Hepatocyte (in vitro differentiated cells): ENCODE measurements at regions not wholly inside any gene's neighbourhood (a gene's known extent, or its start where the extent isn't known, plus 50 kb on each side); places are given as distances from the start of the nearest gene placed in this dataset.
"Not testable (repeated sequence)": the region's sequence is repeated elsewhere in the genome, so short reads cannot be mapped to it uniquely, and the experiment has no call there.

Experiments
- DNase-seq: peaks from one replicate; pipeline ENCODE4 v3.0.0-alpha.2; 2016; ENCODE audit warnings: low spot score
- H2AFZ ChIP-seq: fragments of 200-600 bp; sonication (generic); 2 replicates; pipeline ENCODE4 v1.6.0; 2016; ENCODE audit warnings: antibody characterized with exemption, mild to moderate bottlenecking
- H3K27ac ChIP-seq: fragments of 200-600 bp; sonication (generic); 2 replicates; pipeline ENCODE4 v1.5.1; 2016; ENCODE audit warnings: mild to moderate bottlenecking
- H3K27me3 ChIP-seq: fragments of 200-600 bp; sonication (generic); 2 replicates; pipeline ENCODE4 v1.6.1; 2016
- H3K36me3 ChIP-seq: fragments of 200-600 bp; sonication (generic); replicated peaks from 2 replicates; pipeline ENCODE4 v1.5.1; 2016; ENCODE audit warnings: low read depth; ENCODE audit not compliant: insufficient read depth
- H3K4me1 ChIP-seq: fragments of 200-600 bp; sonication (generic); 2 replicates; pipeline ENCODE4 v1.5.1; 2016; ENCODE audit warnings: mild to moderate bottlenecking, moderate library complexity; ENCODE audit not compliant: insufficient read depth
- H3K4me2 ChIP-seq: fragments of 200-600 bp; sonication (generic); 2 replicates; pipeline ENCODE4 v1.6.0; 2016
- H3K4me3 ChIP-seq: fragments of 200-600 bp; sonication (generic); 2 replicates; pipeline ENCODE4 v1.5.1; 2016; ENCODE audit warnings: mild to moderate bottlenecking
- H3K79me2 ChIP-seq: fragments of 200-600 bp; sonication (generic); 2 replicates; pipeline ENCODE4 v1.6.0; 2017; ENCODE audit warnings: mild to moderate bottlenecking
- H3K9me2 ChIP-seq: fragments of 200-600 bp; sonication (generic); replicated peaks from 2 replicates; pipeline ENCODE4 v1.6.0; 2017; ENCODE audit warnings: mild to moderate bottlenecking; ENCODE audit not compliant: insufficient read depth
- H3K9me3 ChIP-seq: fragments of 200-600 bp; sonication (generic); 2 replicates; pipeline ENCODE4 v1.5.1; 2016; ENCODE audit warnings: low read depth, mild to moderate bottlenecking
- H4K20me1 ChIP-seq: fragments of 200-600 bp; sonication (generic); 2 replicates; pipeline ENCODE4 v1.6.0; 2016; ENCODE audit warnings: mild to moderate bottlenecking; ENCODE audit not compliant: insufficient read depth, poor library complexity, severe bottlenecking
- CTCF ChIP-seq: fragments of 200-600 bp; sonication (generic); IDR thresholded peaks from 2 replicates; pipeline ENCODE4 v1.5.1; 2016; ENCODE audit warnings: antibody characterized with exemption, mild to moderate bottlenecking; ENCODE audit not compliant: poor library complexity
- EZH2 ChIP-seq: fragments of 200-600 bp; sonication (generic); IDR thresholded peaks from 2 replicates; pipeline ENCODE4 v1.6.1; 2016; ENCODE audit warnings: antibody characterized with exemption, mild to moderate bottlenecking, borderline replicate concordance
- EZH2phosphoT487 ChIP-seq: fragments of 200-600 bp; sonication (generic); IDR thresholded peaks from one replicate; pipeline ENCODE4 v1.6.1; 2018; ENCODE audit warnings: antibody characterized with exemption, mild to moderate bottlenecking, low read depth, moderate library complexity; ENCODE audit not compliant: unreplicated experiment, severe bottlenecking
- WGBS: methylation state at CpG from one replicate; pipeline ENCODE4 v1.1.6; 2016; ENCODE audit warnings: low lambda C conversion rate; ENCODE audit errors: missing lambda C conversion rate; 5-methylcytosine and 5-hydroxymethylcytosine counted together

GRCh38 chr22:11066458-11067285 is 4461.3 kb upstream of the OR11H1 start:
- Histone ChIP-seq H3K4me3 (no peak overlapping the region), H4K20me1 (no peaks in the 10 kb centered on the region), H3K9me3 (no peaks in the 10 kb centered on the region), H3K9me2 (no peaks in the 10 kb centered on the region), H3K27ac (no peak overlapping the region), H3K4me1 (no peaks in the 10 kb centered on the region), H3K4me2 (no peak overlapping the region), H3K27me3 (no peaks in the 10 kb centered on the region), H3K79me2 (no peaks in the 10 kb centered on the region), H2AFZ (no peak overlapping the region), H3K36me3 (no peaks in the 10 kb centered on the region)
- TF ChIP-seq EZH2: no peak
- TF ChIP-seq EZH2phosphoT487: no peak
- TF ChIP-seq CTCF: no peak
- peak; percentile 26 for DNase-seq
- 80% methylated on average over 28 of the region's 29 CpGs for WGBS

GRCh38 chr22:11067286-11067871 is 4460.6 kb upstream of the OR11H1 start:
- H3K9me3 ChIP-seq, H3K79me2 ChIP-seq, H4K20me1 ChIP-seq, H2AFZ ChIP-seq, H3K4me1 ChIP-seq, H3K27me3 ChIP-seq, H3K27ac ChIP-seq, H3K36me3 ChIP-seq, H3K4me3 ChIP-seq, H3K4me2 ChIP-seq, H3K9me2 ChIP-seq: not testable (repeated sequence)
- 65% methylated on average over 13 of the region's 13 CpGs for WGBS
- DNase-seq: peak; percentile 3

DNA sequence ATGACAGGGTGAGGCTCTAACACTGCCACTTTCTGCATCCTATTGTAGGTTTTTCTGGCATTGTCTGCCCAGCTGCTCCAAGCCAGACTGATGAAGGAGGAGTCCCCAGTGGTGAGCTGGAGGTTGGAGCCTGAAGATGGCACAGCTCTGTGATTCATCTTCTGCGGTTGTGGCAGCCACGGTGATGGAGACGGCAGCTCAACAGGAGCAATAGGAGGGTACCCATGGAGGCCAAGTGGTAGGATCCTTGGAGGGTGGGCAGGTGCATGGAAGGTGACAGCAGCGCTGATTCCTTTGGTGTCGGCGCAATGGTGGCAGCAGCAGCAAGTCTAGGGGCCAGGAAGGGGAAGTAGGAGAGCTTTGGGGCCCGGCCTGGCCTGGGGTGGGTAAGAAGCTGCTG is 4460.1 kb upstream of the OR11H1 start:
- H4K20me1 ChIP-seq, H3K9me3 ChIP-seq, H3K4me3 ChIP-seq, H3K4me2 ChIP-seq, H3K4me1 ChIP-seq, H3K79me2 ChIP-seq, H2AFZ ChIP-seq, H3K27me3 ChIP-seq, H3K27ac ChIP-seq, H3K9me2 ChIP-seq, H3K36me3 ChIP-seq: not testable (repeated sequence)
- DNase-seq: peak; percentile 10
- 61% methylated on average over 7 of the region's 7 CpGs for WGBS

- not testable (repeated sequence) for H3K4me1 ChIP-seq, H3K4me2 ChIP-seq, H3K36me3 ChIP-seq, H3K27me3 ChIP-seq, H3K9me2 ChIP-seq, H3K79me2 ChIP-seq, H3K4me3 ChIP-seq, H3K9me3 ChIP-seq, H3K27ac ChIP-seq, H4K20me1 ChIP-seq, H2AFZ ChIP-seq, DNase-seq
These were observed 4459.6 kb upstream of the OR11H1 start for GRCh38 chr22:11068406-11068805.
